ENCODE measurements at regions not wholly inside any gene's neighbourhood (a gene's known extent, or its start where the extent isn't known, plus 50 kb on each side); places are given as distances from the start of the nearest gene placed in this dataset.
"Not testable (repeated sequence)": the region's sequence is repeated elsewhere in the genome, so short reads cannot be mapped to it uniquely, and the experiment has no call there.

DNA sequence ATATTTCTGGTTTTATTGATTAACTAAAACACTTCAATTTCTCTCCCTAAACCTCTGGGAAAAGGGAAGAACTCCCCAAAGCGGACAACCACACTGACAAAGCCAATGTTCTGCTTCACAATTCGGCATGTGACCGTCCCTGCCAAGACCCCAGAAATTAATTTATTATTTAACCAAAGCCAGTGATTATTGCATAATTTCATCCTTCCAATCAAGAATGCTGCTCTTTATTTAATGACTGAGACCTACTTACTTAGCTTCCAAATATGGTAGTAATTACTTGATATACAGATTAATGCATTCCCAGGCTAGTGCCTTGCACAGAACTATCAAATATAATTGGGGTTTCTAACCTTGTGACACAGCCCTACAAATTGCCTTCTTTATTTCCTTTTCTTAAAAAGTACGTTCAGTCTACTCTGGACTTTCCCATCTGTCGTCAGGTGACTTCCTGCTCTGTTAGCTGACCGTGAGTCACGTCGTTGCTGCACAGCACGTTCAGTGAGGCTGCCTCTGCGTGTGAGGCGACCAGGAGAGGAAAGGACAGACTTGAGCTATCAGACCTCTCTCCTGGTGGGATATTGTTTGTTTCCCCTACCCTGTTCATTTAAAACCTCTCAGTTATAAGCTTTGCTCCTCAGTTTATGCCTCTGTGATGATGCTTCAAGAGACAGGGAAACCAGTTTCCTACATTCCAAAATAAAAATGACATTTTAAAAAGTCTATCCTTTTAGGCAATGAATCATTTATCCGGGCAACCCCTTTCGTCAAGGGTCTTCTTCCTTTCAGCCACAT lies 55.7 kb upstream of the TNFAIP3 start:
- TF ChIP-seq, protein P1, sequence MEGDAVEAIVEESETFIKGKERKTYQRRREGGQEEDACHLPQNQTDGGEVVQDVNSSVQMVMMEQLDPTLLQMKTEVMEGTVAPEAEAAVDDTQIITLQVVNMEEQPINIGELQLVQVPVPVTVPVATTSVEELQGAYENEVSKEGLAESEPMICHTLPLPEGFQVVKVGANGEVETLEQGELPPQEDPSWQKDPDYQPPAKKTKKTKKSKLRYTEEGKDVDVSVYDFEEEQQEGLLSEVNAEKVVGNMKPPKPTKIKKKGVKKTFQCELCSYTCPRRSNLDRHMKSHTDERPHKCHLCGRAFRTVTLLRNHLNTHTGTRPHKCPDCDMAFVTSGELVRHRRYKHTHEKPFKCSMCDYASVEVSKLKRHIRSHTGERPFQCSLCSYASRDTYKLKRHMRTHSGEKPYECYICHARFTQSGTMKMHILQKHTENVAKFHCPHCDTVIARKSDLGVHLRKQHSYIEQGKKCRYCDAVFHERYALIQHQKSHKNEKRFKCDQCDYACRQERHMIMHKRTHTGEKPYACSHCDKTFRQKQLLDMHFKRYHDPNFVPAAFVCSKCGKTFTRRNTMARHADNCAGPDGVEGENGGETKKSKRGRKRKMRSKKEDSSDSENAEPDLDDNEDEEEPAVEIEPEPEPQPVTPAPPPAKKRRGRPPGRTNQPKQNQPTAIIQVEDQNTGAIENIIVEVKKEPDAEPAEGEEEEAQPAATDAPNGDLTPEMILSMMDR (conservative IDR thresholded peaks at IDR 0.05; ENCODE audit: control insufficient read depth, insufficient read depth, low read depth, low read length) = no peak
- DNase-seq (ENCODE audit: low read depth) = peak; percentile 85
- no peak overlapping the region for H3K4me3 ChIP-seq (ENCODE audit: control insufficient read depth, low read depth, low read length)

GRCh38 chr6:137811916-137812553 lies 55.0 kb upstream of the TNFAIP3 start:
- TF ChIP-seq, protein P1 (conservative IDR thresholded peaks at IDR 0.05; ENCODE audit: control insufficient read depth, insufficient read depth, low read depth, low read length) = no peak
- H3K4me3 ChIP-seq (ENCODE audit: control insufficient read depth, low read depth, low read length) = no peak overlapping the region

DNA sequence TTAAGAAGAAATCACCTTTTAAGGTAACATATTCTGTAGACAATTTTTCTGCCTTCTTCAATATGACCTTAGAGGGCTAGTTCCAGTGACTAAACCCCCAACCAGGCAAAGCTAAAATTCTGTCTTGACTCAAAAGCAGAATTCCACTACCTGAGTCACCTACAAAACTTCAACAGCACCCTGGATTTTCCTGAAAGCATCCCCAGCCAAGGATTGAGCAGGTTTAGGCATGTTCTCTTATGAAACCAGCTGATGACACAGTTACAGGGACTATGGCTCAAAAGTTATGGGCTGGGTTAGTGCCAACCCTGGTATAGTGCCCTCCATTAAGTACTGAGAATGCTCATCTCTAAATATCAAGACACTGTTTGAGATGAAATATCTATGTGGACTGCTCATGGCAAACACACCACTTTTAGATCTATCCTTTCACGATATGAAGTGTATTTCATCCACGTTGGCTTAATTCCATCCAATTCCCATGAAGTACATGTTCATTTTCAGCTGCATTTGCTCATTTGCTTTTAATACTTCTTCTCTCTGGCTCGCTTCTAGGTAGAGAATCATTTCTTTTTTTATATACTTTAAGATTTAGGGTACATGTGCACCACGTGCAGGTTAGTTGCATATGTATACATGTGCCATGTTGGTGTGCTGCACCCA lies 53.6 kb upstream of the TNFAIP3 start:
- H3K4me3 ChIP-seq (ENCODE audit: control insufficient read depth, low read depth, low read length) = no peak overlapping the region
- TF ChIP-seq, protein P1 (conservative IDR thresholded peaks at IDR 0.05; ENCODE audit: control insufficient read depth, insufficient read depth, low read depth, low read length) = no peak
- DNase-seq (ENCODE audit: low read depth) = no peak

More at GRCh38 chr6:137811916-137812553, 55.0 kb upstream of the TNFAIP3 start:
- DNase-seq (ENCODE audit: low read depth) = no peak

DNA sequence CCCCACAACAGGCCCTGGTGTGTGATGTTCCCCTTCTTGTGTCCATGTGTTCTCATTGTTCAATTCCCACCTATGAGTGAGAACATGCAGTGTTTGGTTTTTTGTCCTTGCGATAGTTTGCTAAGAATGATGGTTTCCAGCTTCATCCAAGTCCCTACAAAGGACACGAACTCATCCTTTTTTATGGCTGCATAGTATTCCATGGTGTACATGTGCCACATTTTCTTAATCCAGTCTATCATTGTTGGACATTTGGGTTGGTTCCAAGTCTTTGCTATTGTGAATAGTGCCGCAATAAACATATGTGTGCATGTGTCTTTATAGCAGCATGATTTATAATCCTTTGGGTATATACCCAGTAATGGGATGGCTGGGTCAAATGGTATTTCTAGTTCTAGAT lies 53.0 kb upstream of the TNFAIP3 start:
- DNase-seq (ENCODE audit: low read depth); H3K4me3 ChIP-seq (ENCODE audit: control insufficient read depth, low read depth, low read length): not testable (repeated sequence)

GRCh38 chr6:137815692-137816091 lies 51.4 kb upstream of the TNFAIP3 start:
- DNase-seq (ENCODE audit: low read depth) = no peak
- TF ChIP-seq, protein P1 (conservative IDR thresholded peaks at IDR 0.05; ENCODE audit: control insufficient read depth, insufficient read depth, low read depth, low read length) = no peak

GRCh38 chr6:137816133-137816579 lies 50.9 kb upstream of the TNFAIP3 start:
- no peak overlapping the region for H3K4me3 ChIP-seq (ENCODE audit: control insufficient read depth, low read depth, low read length)
- no peak for DNase-seq (ENCODE audit: low read depth)
- TF ChIP-seq, protein P1 (conservative IDR thresholded peaks at IDR 0.05; ENCODE audit: control insufficient read depth, insufficient read depth, low read depth, low read length) = no peak

More at GRCh38 chr6:137815692-137816091, 51.4 kb upstream of the TNFAIP3 start:
- no peak overlapping the region for H3K4me3 ChIP-seq (ENCODE audit: control insufficient read depth, low read depth, low read length)

Data from fibroblast of mammary gland (primary cell).